ENCODE measurements at regions not wholly inside any gene's neighbourhood (a gene's known extent, or its start where the extent isn't known, plus 50 kb on each side); places are given as distances from the start of the nearest gene placed in this dataset.

GRCh38 chr6:166725571-166725970 is 98.5 kb upstream of the RPS6KA2 start:
- TF ChIP-seq, protein P1, sequence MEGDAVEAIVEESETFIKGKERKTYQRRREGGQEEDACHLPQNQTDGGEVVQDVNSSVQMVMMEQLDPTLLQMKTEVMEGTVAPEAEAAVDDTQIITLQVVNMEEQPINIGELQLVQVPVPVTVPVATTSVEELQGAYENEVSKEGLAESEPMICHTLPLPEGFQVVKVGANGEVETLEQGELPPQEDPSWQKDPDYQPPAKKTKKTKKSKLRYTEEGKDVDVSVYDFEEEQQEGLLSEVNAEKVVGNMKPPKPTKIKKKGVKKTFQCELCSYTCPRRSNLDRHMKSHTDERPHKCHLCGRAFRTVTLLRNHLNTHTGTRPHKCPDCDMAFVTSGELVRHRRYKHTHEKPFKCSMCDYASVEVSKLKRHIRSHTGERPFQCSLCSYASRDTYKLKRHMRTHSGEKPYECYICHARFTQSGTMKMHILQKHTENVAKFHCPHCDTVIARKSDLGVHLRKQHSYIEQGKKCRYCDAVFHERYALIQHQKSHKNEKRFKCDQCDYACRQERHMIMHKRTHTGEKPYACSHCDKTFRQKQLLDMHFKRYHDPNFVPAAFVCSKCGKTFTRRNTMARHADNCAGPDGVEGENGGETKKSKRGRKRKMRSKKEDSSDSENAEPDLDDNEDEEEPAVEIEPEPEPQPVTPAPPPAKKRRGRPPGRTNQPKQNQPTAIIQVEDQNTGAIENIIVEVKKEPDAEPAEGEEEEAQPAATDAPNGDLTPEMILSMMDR (IDR thresholded peaks at IDR 0.05 in 8 of 11, conservative IDR thresholded peaks at IDR 0.05 in 3 of 11): no peak
- no peak for TF ChIP-seq POLR2A (IDR thresholded peaks at IDR 0.05)

Measured in spleen (tissue), 7 donors.